Small intestine (tissue), 7 donors: ENCODE measurements at regions not wholly inside any gene's neighbourhood (a gene's known extent, or its start where the extent isn't known, plus 50 kb on each side); places are given as distances from the start of the nearest gene placed in this dataset.

Experiments
- DNase-seq, 2 donors: peaks; one replicate each; pipeline versions ENCODE4 v3.0.0 to v3.0.0-alpha.2; 2013
- FAIRE-seq: peaks from 2 replicates; lab custom pipeline; 2012; peaks lifted over from hg19 to GRCh38; lab: Jason Lieb, UNC
- H3K27ac ChIP-seq, 3 donors: one replicate each; pipeline ENCODE4 v1.5.1; 2013; ENCODE audit warnings: low read length in 2 of 3, mild to moderate bottlenecking in 2 of 3, control low read depth in 1 of 3, inconsistent platforms in 1 of 3, low read depth in 1 of 3, moderate library complexity in 1 of 3
- H3K27me3 ChIP-seq, 3 donors: one replicate each; pipeline ENCODE4 v1.6.1; 2013; ENCODE audit warnings: low read length in 3 of 3, inconsistent platforms in 1 of 3; ENCODE audit not compliant: control insufficient read depth in 3 of 3, insufficient read depth in 3 of 3
- H3K36me3 ChIP-seq, 3 donors: one replicate each; pipeline ENCODE4 v1.6.1; 2013; ENCODE audit warnings: low read length in 3 of 3, inconsistent platforms in 1 of 3, low read depth in 1 of 3, mild to moderate bottlenecking in 1 of 3, moderate library complexity in 1 of 3; ENCODE audit not compliant: control insufficient read depth in 3 of 3, insufficient read depth in 2 of 3
- H3K4me1 ChIP-seq, 3 donors: one replicate each; pipeline ENCODE4 v1.6.1; 2013; ENCODE audit warnings: low read length in 2 of 3, inconsistent platforms in 1 of 3, low read depth in 1 of 3, mild to moderate bottlenecking in 1 of 3, moderate library complexity in 1 of 3; ENCODE audit not compliant: control insufficient read depth in 3 of 3, insufficient read depth in 2 of 3
- H3K4me3 ChIP-seq, 3 donors: one replicate each; pipeline ENCODE4 v1.5.1; 2013; ENCODE audit warnings: low read length in 3 of 3, control low read depth in 1 of 3, inconsistent platforms in 1 of 3, low read depth in 1 of 3, mild to moderate bottlenecking in 1 of 3, moderate library complexity in 1 of 3
- H3K9me3 ChIP-seq, 2 donors: one replicate each; pipeline ENCODE4 v1.6.1; 2013; ENCODE audit warnings: low read depth in 1 of 2, low read length in 1 of 2; ENCODE audit not compliant: control insufficient read depth in 2 of 2, insufficient read depth in 1 of 2
- WGBS, 3 donors: extraction: QIAGEN DNeasy Blood & Tissue Kit; methylation state at CpG; one replicate each; pipeline ENCODE4 v1.1.7; 2013; 5-methylcytosine and 5-hydroxymethylcytosine counted together
- donor health status: healthy with polysubstance abuse.
- donor health status: control.
- donor health status: control.
- donor health status: Bipolar disorder and iron deficiency.
- donor health status: healthy.

DNA sequence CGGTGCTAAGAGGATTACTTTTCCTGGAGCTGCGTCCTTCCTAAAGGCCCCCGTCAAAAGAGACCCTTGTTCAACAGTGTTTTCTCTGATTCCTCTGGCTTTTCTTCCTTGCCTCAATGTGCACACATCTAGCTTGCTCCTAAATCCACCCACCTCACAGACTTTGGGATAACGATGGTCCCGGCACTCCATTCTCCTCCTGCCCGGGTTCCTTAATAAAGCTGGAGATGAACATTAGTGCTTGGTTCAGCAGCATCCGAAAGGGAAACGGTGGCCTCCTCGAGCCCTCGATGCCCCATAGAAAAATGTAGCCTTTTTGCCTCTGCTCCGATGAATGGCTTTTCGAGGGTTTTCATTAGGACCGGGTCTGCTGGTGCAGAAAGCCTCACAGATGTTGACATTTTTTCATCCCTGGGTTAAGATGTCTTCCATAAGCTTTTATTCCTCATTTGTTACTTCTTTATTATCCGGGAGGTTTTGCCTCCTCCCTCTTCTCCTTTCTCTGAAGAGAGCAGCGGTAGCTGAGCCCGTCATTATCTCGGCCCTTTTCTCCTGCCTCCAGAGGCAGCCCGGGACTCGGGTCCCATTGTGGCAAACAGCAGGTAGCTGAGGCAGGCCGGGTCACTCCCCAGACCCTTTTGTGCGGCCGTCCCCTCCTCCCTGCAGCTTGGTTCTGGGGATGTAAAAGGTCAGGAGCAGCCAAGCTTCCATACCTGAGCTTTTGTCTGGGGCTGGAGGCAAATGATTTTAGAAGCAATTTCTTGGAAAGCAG, 64.6 kb downstream of the CPN2 start:
- no peak for FAIRE-seq
- WGBS, 3 donors: 88 to 90% (median 88%) methylated on average over 22 of the region's 22 CpGs
- H3K9me3 ChIP-seq: no peaks in the 10 kb centered on the region

DNA sequence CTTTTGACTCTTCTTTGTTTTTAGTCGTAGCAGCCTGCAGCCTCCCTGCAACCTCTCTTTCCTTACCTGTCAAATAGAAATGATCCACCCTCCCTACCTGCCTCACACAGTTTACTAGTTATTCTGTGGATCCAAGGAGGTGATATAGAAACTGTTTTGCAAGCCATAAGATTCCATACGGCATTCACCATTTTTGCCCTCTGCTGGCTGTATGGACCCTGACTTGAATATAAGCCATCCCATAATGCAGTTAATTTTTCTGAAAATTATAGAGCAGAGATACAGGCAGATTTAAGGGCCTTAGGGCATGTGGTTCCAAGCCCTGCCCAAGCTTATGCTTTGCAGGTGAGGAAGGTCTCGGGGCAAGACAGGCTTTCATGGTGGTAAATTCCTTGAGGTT, 63.8 kb downstream of the CPN2 start:
- peaks cover 0 to under 1% of the 10 kb centered on the region in 2 donors for H3K9me3 ChIP-seq
- DNase-seq (no peak), FAIRE-seq (no peak)
- peaks cover 0 to 4% (median 0%) of the 10 kb centered on the region in 3 donors for H3K4me1 ChIP-seq
- no peaks in the 10 kb centered on the region for H3K36me3 ChIP-seq
- no peak overlapping the region for H3K27ac ChIP-seq
- H3K27me3 ChIP-seq: peaks cover 0 to 2% (median 0%) of the 10 kb centered on the region in 3 donors
- H3K4me3 ChIP-seq: no peak overlapping the region
- 69 to 91% (median 83%) methylated on average over 3 of the region's 3 CpGs for WGBS, 3 donors

More for the DNA sequence above, 64.6 kb downstream of the CPN2 start:
- no peak overlapping the region for H3K27ac ChIP-seq
- DNase-seq: no peak
- peaks cover 0 to 2% (median 0%) of the 10 kb centered on the region in 3 donors for H3K27me3 ChIP-seq
- H3K36me3 ChIP-seq: no peaks in the 10 kb centered on the region
- peaks cover 0 to 4% (median 0%) of the 10 kb centered on the region in 3 donors for H3K4me1 ChIP-seq
- no peak overlapping the region for H3K4me3 ChIP-seq

DNA sequence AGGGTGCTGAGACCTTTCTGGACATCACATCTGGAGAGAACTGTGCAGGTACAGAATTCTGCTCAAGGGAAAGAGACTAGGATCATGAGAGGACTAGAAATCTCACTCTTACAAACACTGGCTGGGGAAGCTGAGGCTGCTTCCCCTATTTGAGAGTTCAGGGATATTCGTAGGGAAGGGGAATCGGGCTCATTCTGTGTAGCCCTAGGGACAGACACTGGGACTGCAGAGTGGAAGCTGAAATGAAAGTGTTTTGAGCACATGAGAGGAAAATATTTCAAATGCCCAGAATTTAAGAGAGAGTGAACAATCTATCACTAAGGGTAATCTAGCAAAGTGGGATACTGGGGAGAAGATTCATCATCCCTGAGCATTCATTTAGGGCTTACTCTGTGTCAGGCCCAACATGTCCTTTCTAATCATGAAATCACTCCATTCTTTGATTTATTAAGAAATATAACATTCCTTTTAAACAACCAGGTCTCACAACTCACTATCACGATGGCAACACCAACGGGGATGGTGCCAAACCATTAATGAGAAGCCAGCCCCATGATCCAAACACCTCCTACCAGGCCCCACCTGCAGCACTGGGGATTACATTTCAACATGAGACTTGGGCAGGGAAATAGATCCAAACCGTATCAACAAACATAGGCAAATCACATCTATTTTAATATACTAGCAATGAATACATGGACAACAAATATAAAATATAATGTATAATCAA, 63.0 kb downstream of the CPN2 start:
- FAIRE-seq (no peak), DNase-seq (no peak)
- H3K9me3 ChIP-seq: peaks cover 0 to 3% of the 10 kb centered on the region in 2 donors
- 83 to 89% (median 87%) methylated on average over 5 of the region's 5 CpGs for WGBS, 3 donors
- peaks cover 0 to 4% (median 0%) of the 10 kb centered on the region in 3 donors for H3K4me1 ChIP-seq
- H3K36me3 ChIP-seq: no peaks in the 10 kb centered on the region
- no peak overlapping the region for H3K4me3 ChIP-seq
- no peak overlapping the region for H3K27ac ChIP-seq
- peaks cover 0 to 2% (median 0%) of the 10 kb centered on the region in 3 donors for H3K27me3 ChIP-seq
